ENCODE measurements at regions not wholly inside any gene's neighbourhood (a gene's known extent, or its start where the extent isn't known, plus 50 kb on each side); places are given as distances from the start of the nearest gene placed in this dataset.

DNA sequence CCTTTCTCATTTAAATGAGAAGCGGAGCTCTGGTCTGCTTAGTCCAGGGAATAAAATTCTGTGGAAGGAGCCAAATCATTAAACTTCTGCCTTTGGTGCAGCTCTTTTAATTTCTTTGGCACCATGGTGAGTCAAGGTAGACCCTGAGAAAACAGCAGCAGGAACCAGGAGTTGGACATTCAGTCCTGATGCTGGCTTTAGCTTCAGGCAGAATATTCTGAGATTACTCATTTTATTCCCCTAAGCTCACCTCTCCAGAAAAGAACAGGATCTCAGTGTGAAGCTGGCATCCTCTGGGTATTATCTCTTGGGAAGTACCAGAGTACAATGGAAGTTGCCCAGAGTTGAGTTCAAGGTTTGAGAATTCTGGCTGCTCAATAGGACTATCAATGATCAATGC lies 211.6 kb upstream of the NRP1 start:
- Histone ChIP-seq H3K9ac (ENCODE audit: extremely low read depth, insufficient read length, low read length) (no peak overlapping the region), H3K79me1 (ENCODE audit: insufficient read depth, low read depth, low read length, poor library complexity, severe bottlenecking) (no peaks in the 10 kb centered on the region), H2BK12ac (ENCODE audit: insufficient read length, low read depth, low read length) (no peak overlapping the region), H2AK5ac (ENCODE audit: insufficient read length, low read length) (no peak overlapping the region), H2AFZ (ENCODE audit: low read length) (no peak overlapping the region), H3K27me3 (ENCODE audit: insufficient read depth, low read length) (no peaks in the 10 kb centered on the region), H3K4ac (ENCODE audit: low read depth, low read length) (no peak overlapping the region), H2BK120ac (ENCODE audit: low read depth, low read length, poor library complexity, severe bottlenecking) (no peak overlapping the region), H3K4me1 (ENCODE audit: insufficient read depth, low read length) (no peaks in the 10 kb centered on the region), H3K18ac (ENCODE audit: insufficient read length, low read depth, low read length) (no peak overlapping the region), H3K9me3 (ENCODE audit: control insufficient read depth, low read depth, low read length) (no peaks in the 10 kb centered on the region), H4K91ac (ENCODE audit: insufficient read length, low read depth, low read length) (no peak overlapping the region), H2BK15ac (ENCODE audit: low read depth, low read length) (no peak overlapping the region), H2BK5ac (ENCODE audit: insufficient read length, low read length) (no peak overlapping the region), H4K5ac (ENCODE audit: insufficient read length, low read depth, low read length) (no peak overlapping the region), H3K23ac (ENCODE audit: insufficient read length, low read depth, low read length) (no peak overlapping the region), H3T11ph (ENCODE audit: low read length) (no peak overlapping the region), H4K8ac (replicated peaks; ENCODE audit: insufficient read length, low read depth, low read length) (no peak overlapping the region), H2BK20ac (ENCODE audit: low read depth, low read length, poor library complexity, severe bottlenecking) (no peak overlapping the region), H3K23me2 (ENCODE audit: insufficient read length, low read depth, low read length, poor library complexity, severe bottlenecking) (no peaks in the 10 kb centered on the region), H3K14ac (ENCODE audit: insufficient read depth, low read length) (no peak overlapping the region), H3K56ac (ENCODE audit: insufficient read length, low read depth, low read length) (no peak overlapping the region), H3K27ac (ENCODE audit: insufficient read length, low read depth, low read length) (no peak overlapping the region), H3K79me2 (ENCODE audit: insufficient read depth, low read length) (no peaks in the 10 kb centered on the region), H3K4me2 (ENCODE audit: insufficient read depth, insufficient read length, low read length) (no peak overlapping the region), H4K20me1 (ENCODE audit: control insufficient read depth, insufficient read depth, insufficient read length) (no peaks in the 10 kb centered on the region)
- Mint-ChIP-seq H3K27ac (peak overlapping the region in 1 of 3 experiments; percentile 30; a peak in 1 of 7 replicates), H3K4me1 (no peaks in the 10 kb centered on the region), H3K36me3 (ENCODE audit: insufficient read depth in 1 of 3, low read depth in 3 of 3) (no peaks in the 10 kb centered on the region; a peak in 1 of 7 replicates), H3K4me3 (no peak overlapping the region), H3K27me3 (ENCODE audit: low read depth) (no peaks in the 10 kb centered on the region), H3K9me3 (peaks cover 0 to 2% of the 10 kb centered on the region in 2 experiments; a peak in 2 of 5 replicates)
- WGBS (ENCODE audit: extremely low coverage, insufficient read length, low lambda C conversion rate) = no CpG with 5 or more reads among the region's 1 CpG
- DNase-seq = no peak
- TF ChIP-seq, protein P1, sequence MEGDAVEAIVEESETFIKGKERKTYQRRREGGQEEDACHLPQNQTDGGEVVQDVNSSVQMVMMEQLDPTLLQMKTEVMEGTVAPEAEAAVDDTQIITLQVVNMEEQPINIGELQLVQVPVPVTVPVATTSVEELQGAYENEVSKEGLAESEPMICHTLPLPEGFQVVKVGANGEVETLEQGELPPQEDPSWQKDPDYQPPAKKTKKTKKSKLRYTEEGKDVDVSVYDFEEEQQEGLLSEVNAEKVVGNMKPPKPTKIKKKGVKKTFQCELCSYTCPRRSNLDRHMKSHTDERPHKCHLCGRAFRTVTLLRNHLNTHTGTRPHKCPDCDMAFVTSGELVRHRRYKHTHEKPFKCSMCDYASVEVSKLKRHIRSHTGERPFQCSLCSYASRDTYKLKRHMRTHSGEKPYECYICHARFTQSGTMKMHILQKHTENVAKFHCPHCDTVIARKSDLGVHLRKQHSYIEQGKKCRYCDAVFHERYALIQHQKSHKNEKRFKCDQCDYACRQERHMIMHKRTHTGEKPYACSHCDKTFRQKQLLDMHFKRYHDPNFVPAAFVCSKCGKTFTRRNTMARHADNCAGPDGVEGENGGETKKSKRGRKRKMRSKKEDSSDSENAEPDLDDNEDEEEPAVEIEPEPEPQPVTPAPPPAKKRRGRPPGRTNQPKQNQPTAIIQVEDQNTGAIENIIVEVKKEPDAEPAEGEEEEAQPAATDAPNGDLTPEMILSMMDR (conservative IDR thresholded peaks at IDR 0.05) = no peak

All from H9 (cell line).